ENCODE measurements at regions not wholly inside any gene's neighbourhood (a gene's known extent, or its start where the extent isn't known, plus 50 kb on each side); places are given as distances from the start of the nearest gene placed in this dataset.
A peak's percentile ranks its signal among the peaks of the same experiment; 100 is the strongest.

- 52 to 55% methylated on average over 5 of the region's 5 CpGs for WGBS, 2 experiments (ENCODE audit: low coverage in 1 of 2, low lambda C conversion rate in 2 of 2, missing lambda C conversion rate in 2 of 2)
- Histone ChIP-seq H4K20me1 (ENCODE audit: insufficient read depth) (no peaks in the 10 kb centered on the region), H3K79me2 (ENCODE audit: insufficient read depth) (no peaks in the 10 kb centered on the region), H3K27me3 (replicated peaks; ENCODE audit: insufficient read depth) (no peaks in the 10 kb centered on the region), H3K9me2 (ENCODE audit: insufficient read depth) (no peaks in the 10 kb centered on the region), H3K4me2 (ENCODE audit: unreplicated experiment) (no peak overlapping the region), H3K4me1 (ENCODE audit: insufficient read depth) (no peaks in the 10 kb centered on the region), H3K9ac (no peak overlapping the region), H3K36me3 (ENCODE audit: low read depth) (no peaks in the 10 kb centered on the region), H2AFZ (no peak overlapping the region), H3K4me3 (no peak overlapping the region), H3F3A (ENCODE audit: insufficient read depth) (no peaks in the 10 kb centered on the region), H3K9me3 (ENCODE audit: low read depth) (no peaks in the 10 kb centered on the region), H3K27ac (no peak overlapping the region)
- in situ Hi-C loops (cut with MboI) = no loop called here
- no peak for DNase-seq
- TF ChIP-seq EZH2phosphoT487 (IDR thresholded peaks at IDR 0.05; ENCODE audit: insufficient read depth, low read depth) = no peak
- no peak for TF ChIP-seq EZH2 (IDR thresholded peaks at IDR 0.05; ENCODE audit: insufficient read depth, poor library complexity, severe bottlenecking)
Observed at GRCh38 chr3:31455524-31455923, 77.2 kb upstream of the STT3B start.

GRCh38 chr3:31456373-31456772 is 76.4 kb upstream of the STT3B start:
- WGBS, 2 experiments (ENCODE audit: low coverage in 1 of 2, low lambda C conversion rate in 2 of 2, missing lambda C conversion rate in 2 of 2) = 51 to 61% methylated on average over 3 of the region's 3 CpGs
- in situ Hi-C loops (cut with MboI) = no loop called here
- no peaks in the 10 kb centered on the region for H3K27me3 ChIP-seq (replicated peaks; ENCODE audit: insufficient read depth)

GRCh38 chr3:31461426-31461825 is 71.3 kb upstream of the STT3B start:
- Histone ChIP-seq H3K9me2 (ENCODE audit: insufficient read depth) (no peaks in the 10 kb centered on the region), H3K27me3 (replicated peaks; ENCODE audit: insufficient read depth) (peaks cover 8% of the 10 kb centered on the region), H3K36me3 (ENCODE audit: low read depth) (no peaks in the 10 kb centered on the region), H3K9me3 (ENCODE audit: low read depth) (no peaks in the 10 kb centered on the region), H4K20me1 (ENCODE audit: insufficient read depth) (no peaks in the 10 kb centered on the region), H3K4me1 (ENCODE audit: insufficient read depth) (0 out of 2 replicates have a peak, but pooled peaks cover 4% of the 10 kb centered on the region), H3K79me2 (ENCODE audit: insufficient read depth) (no peaks in the 10 kb centered on the region), H3K9ac (no peak overlapping the region), H2AFZ (no peak overlapping the region), H3K4me3 (no peak overlapping the region), H3K4me2 (ENCODE audit: unreplicated experiment) (no peak overlapping the region), H3K27ac (no peak overlapping the region), H3F3A (ENCODE audit: insufficient read depth) (no peaks in the 10 kb centered on the region)
- TF ChIP-seq EZH2 (IDR thresholded peaks at IDR 0.05; ENCODE audit: insufficient read depth, poor library complexity, severe bottlenecking) (no peak), EZH2phosphoT487 (IDR thresholded peaks at IDR 0.05; ENCODE audit: insufficient read depth, low read depth) (no peak)
- peak; percentile 51 for DNase-seq
- in situ Hi-C loops (cut with MboI) = no loop called here
- WGBS, 2 experiments (ENCODE audit: low coverage in 1 of 2, low lambda C conversion rate in 2 of 2, missing lambda C conversion rate in 2 of 2) = 18 to 24% methylated on average over 2 of the region's 2 CpGs

More at GRCh38 chr3:31456373-31456772, 76.4 kb upstream of the STT3B start:
- H3K36me3 ChIP-seq (ENCODE audit: low read depth) = no peaks in the 10 kb centered on the region
- H3K9me2 ChIP-seq (ENCODE audit: insufficient read depth) = no peaks in the 10 kb centered on the region
- H4K20me1 ChIP-seq (ENCODE audit: insufficient read depth) = no peaks in the 10 kb centered on the region
- H3K9me3 ChIP-seq (ENCODE audit: low read depth) = no peaks in the 10 kb centered on the region
- H3K4me2 ChIP-seq (ENCODE audit: unreplicated experiment) = no peak overlapping the region
- no peak overlapping the region for H3K9ac ChIP-seq
- H2AFZ ChIP-seq = no peak overlapping the region
- no peaks in the 10 kb centered on the region for H3K79me2 ChIP-seq (ENCODE audit: insufficient read depth)
- TF ChIP-seq EZH2phosphoT487 (IDR thresholded peaks at IDR 0.05; ENCODE audit: insufficient read depth, low read depth) = no peak
- no peak for TF ChIP-seq EZH2 (IDR thresholded peaks at IDR 0.05; ENCODE audit: insufficient read depth, poor library complexity, severe bottlenecking)
- no peak for DNase-seq
- no peak overlapping the region for H3K27ac ChIP-seq
- no peaks in the 10 kb centered on the region for H3K4me1 ChIP-seq (ENCODE audit: insufficient read depth)
- H3K4me3 ChIP-seq = no peak overlapping the region
- no peaks in the 10 kb centered on the region for H3F3A ChIP-seq (ENCODE audit: insufficient read depth)

- H3F3A ChIP-seq (ENCODE audit: insufficient read depth) = no peaks in the 10 kb centered on the region
- H3K9ac ChIP-seq = no peak overlapping the region
- TF ChIP-seq EZH2phosphoT487 (IDR thresholded peaks at IDR 0.05; ENCODE audit: insufficient read depth, low read depth) (no peak), EZH2 (IDR thresholded peaks at IDR 0.05; ENCODE audit: insufficient read depth, poor library complexity, severe bottlenecking) (no peak)
- 0 out of 2 replicates have a peak, but pooled peaks cover 4% of the 10 kb centered on the region for H3K4me1 ChIP-seq (ENCODE audit: insufficient read depth)
- no peaks in the 10 kb centered on the region for H3K79me2 ChIP-seq (ENCODE audit: insufficient read depth)
- no peak overlapping the region for H3K4me3 ChIP-seq
- no peaks in the 10 kb centered on the region for H3K36me3 ChIP-seq (ENCODE audit: low read depth)
- H3K27ac ChIP-seq = no peak overlapping the region
- no peaks in the 10 kb centered on the region for H4K20me1 ChIP-seq (ENCODE audit: insufficient read depth)
- 47 to 51% methylated on average over 4 of the region's 4 CpGs for WGBS, 2 experiments (ENCODE audit: low coverage in 1 of 2, low lambda C conversion rate in 2 of 2, missing lambda C conversion rate in 2 of 2)
- no peaks in the 10 kb centered on the region for H3K9me2 ChIP-seq (ENCODE audit: insufficient read depth)
- no peak overlapping the region for H2AFZ ChIP-seq
- no peaks in the 10 kb centered on the region for H3K9me3 ChIP-seq (ENCODE audit: low read depth)
- H3K4me2 ChIP-seq (ENCODE audit: unreplicated experiment) = no peak overlapping the region
- in situ Hi-C loops (cut with MboI) = no loop called here
- H3K27me3 ChIP-seq (replicated peaks; ENCODE audit: insufficient read depth) = peaks cover 8% of the 10 kb centered on the region
- DNase-seq = peak; percentile 8
Observed at GRCh38 chr3:31462050-31462569, 70.6 kb upstream of the STT3B start.

GRCh38 chr3:31465999-31466398 is 66.7 kb upstream of the STT3B start:
- no peak overlapping the region for H3K4me2 ChIP-seq (ENCODE audit: unreplicated experiment)
- no peak overlapping the region for H3K27ac ChIP-seq
- no peaks in the 10 kb centered on the region for H3K9me2 ChIP-seq (ENCODE audit: insufficient read depth)
- no peak overlapping the region for H3K4me3 ChIP-seq
- TF ChIP-seq EZH2phosphoT487 (IDR thresholded peaks at IDR 0.05; ENCODE audit: insufficient read depth, low read depth) (no peak), EZH2 (IDR thresholded peaks at IDR 0.05; ENCODE audit: insufficient read depth, poor library complexity, severe bottlenecking) (no peak)
- no peaks in the 10 kb centered on the region for H4K20me1 ChIP-seq (ENCODE audit: insufficient read depth)
- no peak overlapping the region for H2AFZ ChIP-seq
- no peaks in the 10 kb centered on the region for H3K36me3 ChIP-seq (ENCODE audit: low read depth)
- peaks cover 23% of the 10 kb centered on the region for H3K27me3 ChIP-seq (replicated peaks; ENCODE audit: insufficient read depth)
- H3F3A ChIP-seq (ENCODE audit: insufficient read depth) = no peaks in the 10 kb centered on the region
- H3K79me2 ChIP-seq (ENCODE audit: insufficient read depth) = no peaks in the 10 kb centered on the region
- H3K9ac ChIP-seq = no peak overlapping the region
- H3K4me1 ChIP-seq (ENCODE audit: insufficient read depth) = 0 out of 2 replicates have a peak, but pooled peaks cover 4% of the 10 kb centered on the region
- peak; percentile 48 for DNase-seq
- in situ Hi-C loops (cut with MboI) = no loop called here
- no peaks in the 10 kb centered on the region for H3K9me3 ChIP-seq (ENCODE audit: low read depth)

All from GM23248 (cell line).